ENCODE measurements at regions not wholly inside any gene's neighbourhood (a gene's known extent, or its start where the extent isn't known, plus 50 kb on each side); places are given as distances from the start of the nearest gene placed in this dataset.

GRCh38 chr3:104598848-104599511 lies 767.7 kb upstream of the ALCAM start:
- TF ChIP-seq GATA2 (IDR thresholded peaks at IDR 0.05; ENCODE audit: low read depth, low read length) = no peak
- TF ChIP-seq GATA3 (IDR thresholded peaks at IDR 0.05; ENCODE audit: low read depth, low read length) = no peak
